GM03348 (cell line): ENCODE measurements at regions not wholly inside any gene's neighbourhood (a gene's known extent, or its start where the extent isn't known, plus 50 kb on each side); places are given as distances from the start of the nearest gene placed in this dataset.

Source experiments
- DNase-seq: peaks from one replicate; pipeline ENCODE4 v3.0.0; 2012; ENCODE audit warnings: low spot score

DNA sequence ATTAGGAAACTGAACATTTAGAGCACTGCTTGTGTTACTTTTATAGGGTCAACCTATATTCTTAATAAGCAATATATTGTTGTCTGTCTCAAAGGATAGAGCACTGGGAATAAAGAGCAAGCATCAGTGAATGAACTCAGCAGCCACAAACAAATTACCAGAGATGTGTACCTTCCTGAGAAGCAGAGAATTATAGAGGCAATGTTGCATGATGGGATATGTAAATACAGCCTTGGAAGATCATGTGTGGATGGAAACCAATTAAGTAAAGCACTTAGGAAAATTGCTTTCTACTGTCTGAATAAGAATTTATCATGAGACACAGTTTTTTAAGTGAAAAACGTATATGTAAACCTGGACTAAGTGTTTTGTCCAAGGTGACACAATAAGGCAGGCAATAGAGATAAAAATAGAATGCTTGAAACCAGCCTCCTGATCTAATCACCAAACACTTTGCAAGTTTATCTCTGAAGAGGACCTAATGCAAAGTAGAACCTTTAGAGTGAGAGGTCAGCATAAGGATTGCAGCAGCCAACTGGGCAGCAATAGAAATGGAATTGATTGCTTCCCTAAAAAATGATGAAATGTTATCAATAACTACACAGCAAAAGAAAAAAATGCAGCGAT is 848.0 kb downstream of the TUSC7 start:
- DNase-seq: no peak

- DNase-seq: no peak
Measured at GRCh38 chr3:117558681-117559080, 849.1 kb downstream of the TUSC7 start.

DNA sequence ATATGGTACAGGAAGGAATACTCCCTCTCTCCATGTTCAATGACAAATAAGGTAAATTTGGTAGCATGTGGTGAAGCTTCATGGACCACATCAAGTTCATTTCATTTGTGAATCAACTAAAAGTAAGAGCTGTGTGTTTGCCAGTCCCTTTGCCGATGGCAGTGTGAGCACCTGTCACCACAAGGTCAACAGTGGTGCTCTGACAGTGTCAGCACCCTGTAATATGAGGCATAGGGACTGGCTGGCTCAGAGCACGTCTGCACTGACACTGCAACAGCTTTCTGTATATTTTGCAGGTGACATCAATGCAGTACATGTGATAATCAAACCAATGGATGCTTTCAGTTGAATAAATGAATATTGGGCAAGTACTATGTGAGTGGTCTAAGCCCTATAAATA is 852.4 kb downstream of the TUSC7 start:
- no peak for DNase-seq

DNA sequence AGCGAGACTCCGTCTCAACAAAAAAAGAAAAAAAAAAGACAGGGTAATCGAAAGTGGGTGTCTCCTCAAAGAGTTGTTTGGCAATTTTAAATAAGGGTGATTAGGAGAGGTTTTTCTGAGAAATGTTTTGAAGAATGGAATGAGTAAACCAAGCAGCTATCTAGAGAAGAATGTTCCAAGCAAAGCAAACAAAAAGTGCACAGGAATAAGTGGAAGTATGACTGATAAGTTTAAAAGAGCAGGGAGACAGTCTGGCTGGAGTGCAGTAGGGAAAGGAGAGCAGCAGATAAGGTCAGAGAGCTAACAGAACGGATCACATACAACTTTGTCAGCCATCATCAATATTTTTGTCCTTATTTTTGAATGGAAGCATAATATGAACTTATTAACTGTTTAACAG is 853.5 kb downstream of the TUSC7 start:
- DNase-seq: no peak

GRCh38 chr3:117565777-117566176 is 856.2 kb downstream of the TUSC7 start:
- DNase-seq: no peak

DNA sequence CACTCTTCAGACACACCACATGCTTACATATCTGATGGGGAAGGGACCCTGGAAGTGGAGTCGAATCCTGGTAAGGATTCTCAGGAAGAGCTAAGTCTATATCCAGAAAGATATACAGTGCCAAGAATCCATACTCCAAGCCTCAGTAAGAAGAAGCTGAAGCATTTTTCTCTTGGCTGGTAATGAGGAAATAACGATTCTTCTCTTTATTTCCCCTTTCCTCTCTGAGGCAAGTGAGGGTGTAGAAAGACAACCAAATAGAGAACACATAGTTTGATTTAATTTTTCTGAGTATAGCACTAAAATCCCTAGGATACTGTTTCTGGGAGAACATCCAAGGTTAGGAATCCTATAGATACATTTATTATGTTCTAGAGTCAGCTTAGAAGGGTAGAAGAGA is 857.3 kb downstream of the TUSC7 start:
- DNase-seq: no peak

DNA sequence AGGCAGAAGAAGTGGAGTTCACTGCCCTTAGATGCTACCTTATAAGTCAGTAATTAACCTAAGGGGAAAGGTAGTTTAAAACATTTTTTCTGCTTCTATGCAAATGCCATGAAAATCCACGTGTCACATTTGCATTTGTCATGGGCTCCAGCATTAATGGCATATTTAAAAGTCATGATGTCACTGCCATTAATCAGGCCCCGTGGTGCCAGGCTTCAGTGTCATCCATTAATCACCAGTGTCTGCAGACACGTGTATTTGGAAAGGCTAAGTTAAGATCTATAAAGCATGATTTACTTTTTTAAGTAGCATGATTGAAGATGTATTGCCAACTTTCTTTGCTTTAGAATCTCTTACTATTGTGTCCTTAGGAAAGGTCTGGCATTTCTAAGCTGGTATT is 857.8 kb downstream of the TUSC7 start:
- DNase-seq: no peak

- DNase-seq: no peak
Measured at GRCh38 chr3:117567906-117568305, 858.3 kb downstream of the TUSC7 start.

GRCh38 chr3:117572786-117573185 is 863.2 kb downstream of the TUSC7 start:
- no peak for DNase-seq

GRCh38 chr3:117580806-117581205 is 871.2 kb downstream of the TUSC7 start:
- no peak for DNase-seq

GRCh38 chr3:117586161-117586560 is 876.6 kb downstream of the TUSC7 start:
- DNase-seq: no peak

GRCh38 chr3:117587416-117587815 is 877.8 kb downstream of the TUSC7 start:
- DNase-seq: no peak

DNA sequence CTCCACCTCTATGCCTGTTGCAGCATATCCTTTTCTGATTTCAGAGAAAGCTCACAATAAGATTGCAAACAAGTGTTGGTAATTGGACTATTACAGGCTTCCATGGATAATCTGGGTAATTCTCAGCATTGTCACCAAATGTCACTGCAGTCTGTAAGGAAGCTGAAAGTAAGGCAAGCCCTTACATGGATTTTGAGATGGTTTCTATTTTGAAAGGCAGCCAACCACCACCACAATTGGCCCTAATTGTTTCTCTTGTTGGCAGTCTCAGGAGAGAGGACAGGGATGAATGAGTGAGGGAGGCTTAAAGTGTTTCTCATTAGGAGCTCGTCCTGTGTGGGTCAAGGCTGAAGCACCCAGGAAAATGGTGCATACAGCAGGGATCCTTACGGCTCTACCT is 879.9 kb downstream of the TUSC7 start:
- no peak for DNase-seq

DNA sequence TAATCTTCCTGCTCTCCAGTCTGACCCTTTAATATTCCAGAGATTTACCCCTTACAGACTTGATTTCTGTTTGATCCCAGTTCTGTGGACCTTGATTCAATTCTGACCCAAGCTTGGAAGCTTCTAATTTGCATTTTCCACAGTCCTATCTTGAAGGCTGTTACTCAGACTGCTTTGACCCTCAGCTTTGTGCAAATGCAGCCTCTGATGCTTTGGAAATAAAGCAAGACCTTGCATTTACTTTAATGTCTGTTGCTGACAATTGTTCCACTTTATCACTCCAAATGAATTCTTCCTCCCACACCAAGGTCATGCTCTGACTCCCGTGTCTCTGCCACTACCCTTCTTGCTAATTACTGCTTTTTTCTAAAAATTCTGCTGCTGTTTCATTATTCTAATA is 886.0 kb downstream of the TUSC7 start:
- no peak for DNase-seq

DNA sequence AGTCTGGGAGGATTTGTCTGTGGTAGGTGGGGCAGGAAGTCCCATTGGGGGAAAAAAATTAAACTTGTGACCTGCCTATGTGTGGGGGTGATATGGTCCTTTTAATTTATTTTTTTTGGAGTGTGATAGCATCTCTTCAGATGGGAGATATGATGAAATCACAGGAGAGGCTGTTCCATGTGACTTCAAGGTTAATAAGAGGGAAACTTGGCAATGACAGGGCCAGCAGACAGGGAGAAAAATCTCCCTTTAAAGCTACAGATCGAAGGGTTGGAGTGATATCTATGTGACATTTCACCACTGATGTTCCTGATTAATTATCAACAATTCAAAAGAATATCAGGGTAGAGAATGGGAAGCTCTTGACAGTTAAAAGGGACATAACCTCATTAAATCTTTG is 886.9 kb downstream of the TUSC7 start:
- no peak for DNase-seq

- DNase-seq: no peak
Measured at GRCh38 chr3:117597865-117598264, 888.3 kb downstream of the TUSC7 start.

- no peak for DNase-seq
Measured at GRCh38 chr3:117600112-117600511, 890.5 kb downstream of the TUSC7 start.

DNA sequence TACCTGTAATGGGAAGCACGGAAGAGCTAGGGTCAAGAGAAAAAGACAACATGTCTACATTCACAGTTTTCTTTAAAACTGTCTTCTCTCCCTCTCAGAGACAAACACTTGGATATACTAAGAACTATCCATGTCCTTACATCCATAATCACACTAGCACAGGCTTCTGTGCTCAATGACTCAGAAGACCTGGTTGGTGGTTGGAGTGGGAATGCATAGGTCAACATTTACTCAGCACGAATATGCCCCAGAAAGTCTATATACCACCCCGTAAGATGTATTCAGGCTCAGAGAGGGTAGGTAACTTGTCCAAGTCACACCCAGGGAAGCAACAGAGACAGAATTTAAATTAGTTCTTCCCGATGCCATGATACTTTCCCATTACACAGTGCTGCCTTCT is 891.1 kb downstream of the TUSC7 start:
- DNase-seq: no peak

- DNase-seq: no peak
Measured at GRCh38 chr3:117602058-117602644, 892.6 kb downstream of the TUSC7 start.

DNA sequence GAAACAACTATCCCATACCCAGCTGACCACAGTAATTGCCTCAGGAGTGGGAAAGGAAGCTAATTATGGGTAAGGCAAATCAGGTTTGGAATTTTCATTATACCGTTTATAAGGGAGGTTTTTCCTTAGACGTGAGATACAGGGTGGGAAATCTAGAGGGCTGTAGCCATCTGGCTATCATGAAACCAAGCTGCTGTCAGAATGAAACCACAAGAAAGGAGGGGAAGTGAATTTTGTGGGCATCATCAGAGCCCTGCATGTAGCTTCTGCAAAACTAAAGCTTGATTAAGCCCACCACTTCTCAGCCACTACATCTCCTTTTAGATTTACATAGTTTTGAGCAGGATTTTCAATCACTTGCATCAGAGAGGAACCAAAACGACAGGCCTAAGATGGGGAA is 893.5 kb downstream of the TUSC7 start:
- DNase-seq: no peak

GRCh38 chr3:117606866-117607265 is 897.3 kb downstream of the TUSC7 start:
- no peak for DNase-seq

GRCh38 chr3:117609330-117609729 is 899.8 kb downstream of the TUSC7 start:
- no peak for DNase-seq

GRCh38 chr3:117610156-117610555 is 900.6 kb downstream of the TUSC7 start:
- DNase-seq: no peak

- DNase-seq: no peak
Measured at GRCh38 chr3:117611211-117611610, 901.6 kb downstream of the TUSC7 start.
